ENCODE measurements at regions not wholly inside any gene's neighbourhood (a gene's known extent, or its start where the extent isn't known, plus 50 kb on each side); places are given as distances from the start of the nearest gene placed in this dataset.

DNA sequence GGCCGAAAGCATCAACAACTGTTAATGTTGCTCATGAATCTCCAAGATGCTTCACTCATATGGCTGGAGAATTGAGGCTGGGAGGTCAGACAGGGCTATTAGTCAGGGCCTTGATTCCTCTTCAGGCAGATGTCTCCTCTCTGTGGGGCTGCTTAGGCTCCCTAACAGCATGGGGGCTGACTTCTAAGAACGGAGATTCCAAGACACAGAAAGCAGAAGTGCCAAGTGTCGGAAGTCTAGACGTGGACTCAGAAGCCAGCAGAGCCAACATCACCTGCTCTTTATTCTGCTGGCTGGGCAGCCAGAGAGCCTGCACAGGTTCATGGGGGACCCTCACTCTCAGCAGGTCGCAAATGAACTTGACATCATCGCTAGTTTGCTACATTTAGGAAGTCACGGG is 279.8 kb downstream of the CDH26 start:
- TF ChIP-seq, protein P1, sequence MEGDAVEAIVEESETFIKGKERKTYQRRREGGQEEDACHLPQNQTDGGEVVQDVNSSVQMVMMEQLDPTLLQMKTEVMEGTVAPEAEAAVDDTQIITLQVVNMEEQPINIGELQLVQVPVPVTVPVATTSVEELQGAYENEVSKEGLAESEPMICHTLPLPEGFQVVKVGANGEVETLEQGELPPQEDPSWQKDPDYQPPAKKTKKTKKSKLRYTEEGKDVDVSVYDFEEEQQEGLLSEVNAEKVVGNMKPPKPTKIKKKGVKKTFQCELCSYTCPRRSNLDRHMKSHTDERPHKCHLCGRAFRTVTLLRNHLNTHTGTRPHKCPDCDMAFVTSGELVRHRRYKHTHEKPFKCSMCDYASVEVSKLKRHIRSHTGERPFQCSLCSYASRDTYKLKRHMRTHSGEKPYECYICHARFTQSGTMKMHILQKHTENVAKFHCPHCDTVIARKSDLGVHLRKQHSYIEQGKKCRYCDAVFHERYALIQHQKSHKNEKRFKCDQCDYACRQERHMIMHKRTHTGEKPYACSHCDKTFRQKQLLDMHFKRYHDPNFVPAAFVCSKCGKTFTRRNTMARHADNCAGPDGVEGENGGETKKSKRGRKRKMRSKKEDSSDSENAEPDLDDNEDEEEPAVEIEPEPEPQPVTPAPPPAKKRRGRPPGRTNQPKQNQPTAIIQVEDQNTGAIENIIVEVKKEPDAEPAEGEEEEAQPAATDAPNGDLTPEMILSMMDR (IDR thresholded peaks at IDR 0.05; ENCODE audit: insufficient read depth, low read depth, low read length), result no peak
- TF ChIP-seq EZH2 (IDR thresholded peaks at IDR 0.05; ENCODE audit: insufficient read depth, low read length), result no peak

Measured in astrocyte (in vitro differentiated cells and primary cell).